GM23338 (cell line): ENCODE measurements at regions not wholly inside any gene's neighbourhood (a gene's known extent, or its start where the extent isn't known, plus 50 kb on each side); places are given as distances from the start of the nearest gene placed in this dataset.

Source experiments
- ATAC-seq: fragments of 200-7000 bp; cut with Tn5 transposase; 3 replicates; pipeline ENCODE4 v1.9.1; 2020
- DNase-seq: peaks from one replicate; pipeline ENCODE4 v3.0.0-alpha.2; 2015; ENCODE audit warnings: low spot score
- H2AFZ ChIP-seq: fragments of 200-600 bp; sonication (generic); 2 replicates; pipeline ENCODE4 v1.8.0; 2016; ENCODE audit warnings: antibody characterized with exemption, mild to moderate bottlenecking, moderate library complexity
- H3F3A ChIP-seq: fragments of 200-600 bp; sonication (generic); replicated peaks from 2 replicates; pipeline ENCODE4 v1.8.0; 2017; ENCODE audit warnings: antibody characterized with exemption, mixed run types, low read depth
- H3K27ac ChIP-seq: fragments of 200-600 bp; sonication (generic); 2 replicates; pipeline ENCODE4 v1.6.1; 2016; ENCODE audit warnings: low read depth
- H3K27me3 ChIP-seq: fragments of 200-600 bp; sonication (generic); 2 replicates; pipeline ENCODE4 v1.8.0; 2016; ENCODE audit warnings: mild to moderate bottlenecking, mixed run types, moderate library complexity; ENCODE audit not compliant: insufficient read depth
- H3K36me3 ChIP-seq: fragments of 200-600 bp; sonication (generic); 2 replicates; pipeline ENCODE4 v1.8.0; 2016; ENCODE audit warnings: mild to moderate bottlenecking; ENCODE audit not compliant: insufficient read depth
- H3K4me1 ChIP-seq: fragments of 200-600 bp; sonication (generic); 2 replicates; pipeline ENCODE4 v1.8.0; 2016; ENCODE audit warnings: mild to moderate bottlenecking, moderate library complexity; ENCODE audit not compliant: insufficient read depth
- H3K4me2 ChIP-seq: fragments of 200-600 bp; sonication (generic); 2 replicates; pipeline ENCODE4 v1.7.1; 2017; ENCODE audit warnings: mixed run types
- H3K4me3 ChIP-seq: fragments of 200-600 bp; sonication (generic); 2 replicates; pipeline ENCODE4 v1.6.1; 2016; ENCODE audit warnings: mixed run types
- H3K79me2 ChIP-seq: fragments of 200-600 bp; sonication (generic); replicated peaks from 2 replicates; pipeline ENCODE4 v1.8.0; 2017; ENCODE audit warnings: mild to moderate bottlenecking; ENCODE audit not compliant: insufficient read depth
- H3K9me2 ChIP-seq: fragments of 200-600 bp; sonication (generic); 2 replicates; pipeline ENCODE4 v1.8.0; 2017; ENCODE audit not compliant: insufficient read depth
- H4K20me1 ChIP-seq: fragments of 200-600 bp; sonication (generic); replicated peaks from 2 replicates; pipeline ENCODE4 v1.8.0; 2017; ENCODE audit warnings: mild to moderate bottlenecking; ENCODE audit not compliant: insufficient read depth
- H3K27ac Mint-ChIP-seq: 2 replicates; pipeline ENCODE4 v1.8.0; 2020; ENCODE audit warnings: inconsistent platforms, mild to moderate bottlenecking, moderate library complexity, mixed read lengths
- H3K27me3 Mint-ChIP-seq: 3 replicates; pipeline ENCODE4 v1.8.0; 2022; ENCODE audit warnings: low read depth, mild to moderate bottlenecking, moderate library complexity, mixed read lengths, inconsistent platforms; ENCODE audit not compliant: insufficient read depth, poor library complexity
- H3K36me3 Mint-ChIP-seq: 3 replicates; pipeline ENCODE4 v1.8.0; 2021; ENCODE audit warnings: low read depth, mild to moderate bottlenecking, inconsistent platforms, moderate library complexity, mixed read lengths
- H3K4me1 Mint-ChIP-seq: 3 replicates; pipeline ENCODE4 v1.8.0; 2020; ENCODE audit warnings: mild to moderate bottlenecking, inconsistent platforms, mixed read lengths
- H3K4me3 Mint-ChIP-seq: 3 replicates; pipeline ENCODE4 v1.8.0; 2021; ENCODE audit warnings: moderate library complexity, mild to moderate bottlenecking, inconsistent platforms, mixed read lengths
- H3K9me3 Mint-ChIP-seq: 3 replicates; pipeline ENCODE4 v1.8.0; 2020; ENCODE audit warnings: moderate library complexity, mild to moderate bottlenecking, inconsistent platforms, mixed read lengths
- CREB1 ChIP-seq: fragments of 250-450 bp; sonication (Bioruptor Pico); IDR thresholded peaks from 2 replicates; pipeline ENCODE4 v1.5.0; 2020; ENCODE audit warnings: low read depth, mild to moderate bottlenecking, moderate library complexity
- EZH2 ChIP-seq: fragments of 200-600 bp; sonication (generic); IDR thresholded peaks from one replicate; pipeline ENCODE4 v1.8.0; 2017; ENCODE audit warnings: antibody characterized with exemption, mild to moderate bottlenecking, low read depth; ENCODE audit not compliant: unreplicated experiment
- NANOG ChIP-seq: IDR thresholded peaks from 2 replicates; pipeline ENCODE4 v1.6.1; 2016; ENCODE audit warnings: antibody characterized with exemption, borderline replicate concordance
- POLR2AphosphoS5 ChIP-seq: IDR thresholded peaks from 2 replicates; pipeline ENCODE4 v1.6.1; 2016; ENCODE audit warnings: antibody characterized with exemption, low read depth
- STAT1 ChIP-seq: IDR thresholded peaks from one replicate; pipeline ENCODE4 v1.6.1; 2016; ENCODE audit warnings: antibody characterized with exemption; ENCODE audit not compliant: unreplicated experiment
- ZNF114 ChIP-seq: fragments of 250-450 bp; sonication (Bioruptor Pico); IDR thresholded peaks from 2 replicates; pipeline ENCODE4 v1.5.0; 2020; ENCODE audit warnings: mild to moderate bottlenecking, moderate library complexity
- ZNF331 ChIP-seq: fragments of 250-450 bp; sonication (Bioruptor Pico); IDR thresholded peaks from 2 replicates; pipeline ENCODE4 v1.5.0; 2020; ENCODE audit warnings: low read depth, mild to moderate bottlenecking, moderate library complexity
- TF ChIP-seq, protein P1 (sequence below): IDR thresholded peaks from one replicate; pipeline ENCODE4 v1.6.1; 2018; ENCODE audit warnings: antibody characterized with exemption; ENCODE audit not compliant: unreplicated experiment
- TF ChIP-seq, protein P2 (sequence below), 2 experiments: fragments of 200-600 bp in 1 of 2; sonication (generic) in 1 of 2; conservative IDR thresholded peaks; 2 replicates each; pipeline versions ENCODE4 v1.5.1 to v1.6.1; 2016 to 2017; ENCODE audit warnings: antibody characterized with exemption in 2 of 2, low read depth in 2 of 2, mild to moderate bottlenecking in 2 of 2, moderate library complexity in 1 of 2
- TF ChIP-seq, protein P3 (sequence below): fragments of 250-450 bp; sonication (Bioruptor Pico); IDR thresholded peaks from 2 replicates; pipeline ENCODE4 v1.5.0; 2020; ENCODE audit warnings: mild to moderate bottlenecking, moderate library complexity
- TF ChIP-seq, protein P4 (sequence below): IDR thresholded peaks from 2 replicates; pipeline ENCODE4 v1.6.1; 2016; ENCODE audit warnings: antibody characterized with exemption

DNA sequence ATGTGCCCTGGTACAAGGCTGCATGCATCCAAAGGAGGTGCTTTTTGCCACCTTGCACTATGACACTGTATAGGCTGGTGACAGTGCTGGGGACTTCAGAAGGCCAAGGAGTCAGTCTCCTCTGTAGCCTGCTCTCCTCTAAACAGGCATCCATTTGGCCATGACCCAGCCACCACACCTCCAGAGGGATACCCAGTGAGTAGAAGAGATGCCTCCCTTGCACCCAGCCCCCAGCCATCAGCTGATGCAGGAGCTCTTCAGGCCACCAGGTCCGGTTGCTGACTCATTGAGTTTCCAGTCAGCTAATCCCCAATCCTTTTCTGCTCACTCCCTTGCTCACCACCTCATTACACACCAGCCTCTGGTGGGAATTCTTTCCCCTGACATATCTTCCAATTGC lies 99.8 kb downstream of the PJA1 start (continued):
- TF ChIP-seq, protein P1, sequence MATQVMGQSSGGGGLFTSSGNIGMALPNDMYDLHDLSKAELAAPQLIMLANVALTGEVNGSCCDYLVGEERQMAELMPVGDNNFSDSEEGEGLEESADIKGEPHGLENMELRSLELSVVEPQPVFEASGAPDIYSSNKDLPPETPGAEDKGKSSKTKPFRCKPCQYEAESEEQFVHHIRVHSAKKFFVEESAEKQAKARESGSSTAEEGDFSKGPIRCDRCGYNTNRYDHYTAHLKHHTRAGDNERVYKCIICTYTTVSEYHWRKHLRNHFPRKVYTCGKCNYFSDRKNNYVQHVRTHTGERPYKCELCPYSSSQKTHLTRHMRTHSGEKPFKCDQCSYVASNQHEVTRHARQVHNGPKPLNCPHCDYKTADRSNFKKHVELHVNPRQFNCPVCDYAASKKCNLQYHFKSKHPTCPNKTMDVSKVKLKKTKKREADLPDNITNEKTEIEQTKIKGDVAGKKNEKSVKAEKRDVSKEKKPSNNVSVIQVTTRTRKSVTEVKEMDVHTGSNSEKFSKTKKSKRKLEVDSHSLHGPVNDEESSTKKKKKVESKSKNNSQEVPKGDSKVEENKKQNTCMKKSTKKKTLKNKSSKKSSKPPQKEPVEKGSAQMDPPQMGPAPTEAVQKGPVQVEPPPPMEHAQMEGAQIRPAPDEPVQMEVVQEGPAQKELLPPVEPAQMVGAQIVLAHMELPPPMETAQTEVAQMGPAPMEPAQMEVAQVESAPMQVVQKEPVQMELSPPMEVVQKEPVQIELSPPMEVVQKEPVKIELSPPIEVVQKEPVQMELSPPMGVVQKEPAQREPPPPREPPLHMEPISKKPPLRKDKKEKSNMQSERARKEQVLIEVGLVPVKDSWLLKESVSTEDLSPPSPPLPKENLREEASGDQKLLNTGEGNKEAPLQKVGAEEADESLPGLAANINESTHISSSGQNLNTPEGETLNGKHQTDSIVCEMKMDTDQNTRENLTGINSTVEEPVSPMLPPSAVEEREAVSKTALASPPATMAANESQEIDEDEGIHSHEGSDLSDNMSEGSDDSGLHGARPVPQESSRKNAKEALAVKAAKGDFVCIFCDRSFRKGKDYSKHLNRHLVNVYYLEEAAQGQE, result no peak
- TF ChIP-seq POLR2AphosphoS5 (no peak), CREB1 (CRISPR knock-in tag) (no peak), EZH2 (no peak), STAT1 (no peak)
- TF ChIP-seq, protein P2, sequence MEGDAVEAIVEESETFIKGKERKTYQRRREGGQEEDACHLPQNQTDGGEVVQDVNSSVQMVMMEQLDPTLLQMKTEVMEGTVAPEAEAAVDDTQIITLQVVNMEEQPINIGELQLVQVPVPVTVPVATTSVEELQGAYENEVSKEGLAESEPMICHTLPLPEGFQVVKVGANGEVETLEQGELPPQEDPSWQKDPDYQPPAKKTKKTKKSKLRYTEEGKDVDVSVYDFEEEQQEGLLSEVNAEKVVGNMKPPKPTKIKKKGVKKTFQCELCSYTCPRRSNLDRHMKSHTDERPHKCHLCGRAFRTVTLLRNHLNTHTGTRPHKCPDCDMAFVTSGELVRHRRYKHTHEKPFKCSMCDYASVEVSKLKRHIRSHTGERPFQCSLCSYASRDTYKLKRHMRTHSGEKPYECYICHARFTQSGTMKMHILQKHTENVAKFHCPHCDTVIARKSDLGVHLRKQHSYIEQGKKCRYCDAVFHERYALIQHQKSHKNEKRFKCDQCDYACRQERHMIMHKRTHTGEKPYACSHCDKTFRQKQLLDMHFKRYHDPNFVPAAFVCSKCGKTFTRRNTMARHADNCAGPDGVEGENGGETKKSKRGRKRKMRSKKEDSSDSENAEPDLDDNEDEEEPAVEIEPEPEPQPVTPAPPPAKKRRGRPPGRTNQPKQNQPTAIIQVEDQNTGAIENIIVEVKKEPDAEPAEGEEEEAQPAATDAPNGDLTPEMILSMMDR (conservative IDR thresholded peaks at IDR 0.05; ENCODE audit: low read depth in 2 of 2), result no peak

DNA sequence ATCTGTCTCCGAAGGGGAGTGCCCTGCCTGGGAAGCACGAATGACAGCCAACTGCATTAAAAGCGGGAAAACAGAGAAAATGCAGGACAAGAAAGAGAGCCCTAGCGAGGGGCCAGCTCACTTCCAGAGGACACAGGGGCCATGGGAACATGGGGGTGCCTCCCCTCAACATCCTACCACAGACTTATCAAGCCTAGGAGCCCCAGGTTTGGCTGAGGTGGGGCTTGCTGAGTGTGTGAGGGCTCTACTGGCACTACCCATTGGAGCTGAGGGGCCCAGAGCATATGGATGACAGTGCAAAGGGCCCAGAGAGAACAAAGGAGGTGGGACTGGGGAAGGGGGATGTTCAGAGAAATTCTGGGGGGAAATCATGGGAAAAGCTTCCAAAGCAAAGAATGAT lies 101.8 kb downstream of the PJA1 start:
- Mint-ChIP-seq H3K9me3 (no peaks in the 10 kb centered on the region; the same call in 2 of the 3 replicates), H3K36me3 (no peaks in the 10 kb centered on the region), H3K27ac (no peak overlapping the region), H3K4me1 (peaks cover 7% of the 10 kb centered on the region; the same call in 2 of the 3 replicates), H3K27me3 (peaks cover 9% of the 10 kb centered on the region), H3K4me3 (no peak overlapping the region)
- H3K27me3 ChIP-seq, result no peaks in the 10 kb centered on the region
- no peaks in the 10 kb centered on the region for H3F3A ChIP-seq
- H3K36me3 ChIP-seq, result no peaks in the 10 kb centered on the region
- ATAC-seq, result no peak
- no peak overlapping the region for H3K4me3 ChIP-seq
- no peak overlapping the region for H3K4me2 ChIP-seq
- no peak for DNase-seq
- H3K9me2 ChIP-seq, result no peaks in the 10 kb centered on the region
- no peak overlapping the region for H2AFZ ChIP-seq
- H3K27ac ChIP-seq, result no peak overlapping the region
- no peaks in the 10 kb centered on the region for H4K20me1 ChIP-seq
- H3K79me2 ChIP-seq, result no peaks in the 10 kb centered on the region
- no peaks in the 10 kb centered on the region; the same call in 1 of the 2 replicates for H3K4me1 ChIP-seq
- TF ChIP-seq, protein P3, sequence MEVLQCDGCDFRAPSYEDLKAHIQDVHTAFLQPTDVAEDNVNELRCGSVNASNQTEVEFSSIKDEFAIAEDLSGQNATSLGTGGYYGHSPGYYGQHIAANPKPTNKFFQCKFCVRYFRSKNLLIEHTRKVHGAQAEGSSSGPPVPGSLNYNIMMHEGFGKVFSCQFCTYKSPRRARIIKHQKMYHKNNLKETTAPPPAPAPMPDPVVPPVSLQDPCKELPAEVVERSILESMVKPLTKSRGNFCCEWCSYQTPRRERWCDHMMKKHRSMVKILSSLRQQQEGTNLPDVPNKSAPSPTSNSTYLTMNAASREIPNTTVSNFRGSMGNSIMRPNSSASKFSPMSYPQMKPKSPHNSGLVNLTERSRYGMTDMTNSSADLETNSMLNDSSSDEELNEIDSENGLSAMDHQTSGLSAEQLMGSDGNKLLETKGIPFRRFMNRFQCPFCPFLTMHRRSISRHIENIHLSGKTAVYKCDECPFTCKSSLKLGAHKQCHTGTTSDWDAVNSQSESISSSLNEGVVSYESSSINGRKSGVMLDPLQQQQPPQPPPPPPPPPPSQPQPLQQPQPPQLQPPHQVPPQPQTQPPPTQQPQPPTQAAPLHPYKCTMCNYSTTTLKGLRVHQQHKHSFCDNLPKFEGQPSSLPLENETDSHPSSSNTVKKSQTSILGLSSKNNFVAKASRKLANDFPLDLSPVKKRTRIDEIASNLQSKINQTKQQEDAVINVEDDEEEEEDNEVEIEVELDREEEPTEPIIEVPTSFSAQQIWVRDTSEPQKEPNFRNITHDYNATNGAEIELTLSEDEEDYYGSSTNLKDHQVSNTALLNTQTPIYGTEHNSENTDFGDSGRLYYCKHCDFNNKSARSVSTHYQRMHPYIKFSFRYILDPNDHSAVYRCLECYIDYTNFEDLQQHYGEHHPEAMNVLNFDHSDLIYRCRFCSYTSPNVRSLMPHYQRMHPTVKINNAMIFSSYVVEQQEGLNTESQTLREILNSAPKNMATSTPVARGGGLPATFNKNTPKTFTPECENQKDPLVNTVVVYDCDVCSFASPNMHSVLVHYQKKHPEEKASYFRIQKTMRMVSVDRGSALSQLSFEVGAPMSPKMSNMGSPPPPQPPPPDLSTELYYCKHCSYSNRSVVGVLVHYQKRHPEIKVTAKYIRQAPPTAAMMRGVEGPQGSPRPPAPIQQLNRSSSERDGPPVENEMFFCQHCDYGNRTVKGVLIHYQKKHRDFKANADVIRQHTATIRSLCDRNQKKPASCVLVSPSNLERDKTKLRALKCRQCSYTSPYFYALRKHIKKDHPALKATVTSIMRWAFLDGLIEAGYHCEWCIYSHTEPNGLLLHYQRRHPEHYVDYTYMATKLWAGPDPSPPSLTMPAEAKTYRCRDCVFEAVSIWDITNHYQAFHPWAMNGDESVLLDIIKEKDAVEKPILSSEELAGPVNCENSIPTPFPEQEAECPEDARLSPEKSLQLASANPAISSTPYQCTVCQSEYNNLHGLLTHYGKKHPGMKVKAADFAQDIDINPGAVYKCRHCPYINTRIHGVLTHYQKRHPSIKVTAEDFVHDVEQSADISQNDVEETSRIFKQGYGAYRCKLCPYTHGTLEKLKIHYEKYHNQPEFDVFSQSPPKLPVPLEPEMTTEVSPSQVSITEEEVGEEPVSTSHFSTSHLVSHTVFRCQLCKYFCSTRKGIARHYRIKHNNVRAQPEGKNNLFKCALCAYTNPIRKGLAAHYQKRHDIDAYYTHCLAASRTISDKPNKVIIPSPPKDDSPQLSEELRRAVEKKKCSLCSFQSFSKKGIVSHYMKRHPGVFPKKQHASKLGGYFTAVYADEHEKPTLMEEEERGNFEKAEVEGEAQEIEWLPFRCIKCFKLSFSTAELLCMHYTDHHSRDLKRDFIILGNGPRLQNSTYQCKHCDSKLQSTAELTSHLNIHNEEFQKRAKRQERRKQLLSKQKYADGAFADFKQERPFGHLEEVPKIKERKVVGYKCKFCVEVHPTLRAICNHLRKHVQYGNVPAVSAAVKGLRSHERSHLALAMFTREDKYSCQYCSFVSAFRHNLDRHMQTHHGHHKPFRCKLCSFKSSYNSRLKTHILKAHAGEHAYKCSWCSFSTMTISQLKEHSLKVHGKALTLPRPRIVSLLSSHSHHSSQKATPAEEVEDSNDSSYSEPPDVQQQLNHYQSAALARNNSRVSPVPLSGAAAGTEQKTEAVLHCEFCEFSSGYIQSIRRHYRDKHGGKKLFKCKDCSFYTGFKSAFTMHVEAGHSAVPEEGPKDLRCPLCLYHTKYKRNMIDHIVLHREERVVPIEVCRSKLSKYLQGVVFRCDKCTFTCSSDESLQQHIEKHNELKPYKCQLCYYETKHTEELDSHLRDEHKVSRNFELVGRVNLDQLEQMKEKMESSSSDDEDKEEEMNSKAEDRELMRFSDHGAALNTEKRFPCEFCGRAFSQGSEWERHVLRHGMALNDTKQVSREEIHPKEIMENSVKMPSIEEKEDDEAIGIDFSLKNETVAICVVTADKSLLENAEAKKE (CRISPR knock-in tag), result no peak
- TF ChIP-seq CREB1 (CRISPR knock-in tag) (no peak), POLR2AphosphoS5 (no peak), NANOG (no peak), EZH2 (no peak), ZNF331 (no peak), ZNF114 (no peak)
- TF ChIP-seq, protein P4, sequence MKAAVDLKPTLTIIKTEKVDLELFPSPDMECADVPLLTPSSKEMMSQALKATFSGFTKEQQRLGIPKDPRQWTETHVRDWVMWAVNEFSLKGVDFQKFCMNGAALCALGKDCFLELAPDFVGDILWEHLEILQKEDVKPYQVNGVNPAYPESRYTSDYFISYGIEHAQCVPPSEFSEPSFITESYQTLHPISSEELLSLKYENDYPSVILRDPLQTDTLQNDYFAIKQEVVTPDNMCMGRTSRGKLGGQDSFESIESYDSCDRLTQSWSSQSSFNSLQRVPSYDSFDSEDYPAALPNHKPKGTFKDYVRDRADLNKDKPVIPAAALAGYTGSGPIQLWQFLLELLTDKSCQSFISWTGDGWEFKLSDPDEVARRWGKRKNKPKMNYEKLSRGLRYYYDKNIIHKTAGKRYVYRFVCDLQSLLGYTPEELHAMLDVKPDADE, result no peak
